ENCODE measurements at regions not wholly inside any gene's neighbourhood (a gene's known extent, or its start where the extent isn't known, plus 50 kb on each side); places are given as distances from the start of the nearest gene placed in this dataset.
A peak's percentile ranks its signal among the peaks of the same experiment; 100 is the strongest.

DNA sequence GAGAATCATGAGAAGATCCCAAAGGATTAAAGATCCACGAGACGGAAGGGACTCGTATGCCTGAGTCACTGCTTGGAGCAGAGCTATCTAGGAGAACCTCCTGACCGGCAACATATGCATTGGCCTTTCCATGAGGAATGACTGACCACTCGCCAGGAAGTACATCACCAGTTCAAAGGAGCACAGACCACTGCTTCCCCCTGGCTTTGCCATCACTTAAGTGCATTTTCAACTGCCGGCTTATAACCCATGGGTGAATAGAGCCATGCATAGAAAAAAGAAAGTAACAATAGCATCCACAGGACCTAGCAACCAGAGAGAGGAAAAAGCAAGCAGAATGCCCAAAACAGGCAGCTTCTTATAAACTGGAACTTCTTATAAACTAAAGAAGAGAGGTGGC, 98.3 kb upstream of the ZC3H12C start:
- Histone ChIP-seq H3K36me3 (ENCODE audit: control insufficient read depth, insufficient read depth, low read length) (no peaks in the 10 kb centered on the region), H3K4me3 (ENCODE audit: low read length) (no peak overlapping the region), H3K4me1 (ENCODE audit: control insufficient read depth, insufficient read depth, low read length) (no peaks in the 10 kb centered on the region), H3K9me3 (ENCODE audit: control insufficient read depth, low read length) (no peaks in the 10 kb centered on the region), H3K9ac (ENCODE audit: extremely low read depth, low read length, poor library complexity, severe bottlenecking) (no peak overlapping the region), H3K27me3 (ENCODE audit: control insufficient read depth, insufficient read depth, low read length, poor library complexity, severe bottlenecking) (no peaks in the 10 kb centered on the region), H3K27ac (ENCODE audit: low read depth, low read length) (no peak overlapping the region)
- whole genome bisulfite sequencing, 2 experiments (ENCODE audit: insufficient coverage in 1 of 2, insufficient read length in 1 of 2) = 88 to 96% methylated on average over 6 of the region's 6 CpGs
- H3K9me3 Mint-ChIP-seq = no peaks in the 10 kb centered on the region
- no peaks in the 10 kb centered on the region for H3K4me1 Mint-ChIP-seq
- TF ChIP-seq, protein P1, sequence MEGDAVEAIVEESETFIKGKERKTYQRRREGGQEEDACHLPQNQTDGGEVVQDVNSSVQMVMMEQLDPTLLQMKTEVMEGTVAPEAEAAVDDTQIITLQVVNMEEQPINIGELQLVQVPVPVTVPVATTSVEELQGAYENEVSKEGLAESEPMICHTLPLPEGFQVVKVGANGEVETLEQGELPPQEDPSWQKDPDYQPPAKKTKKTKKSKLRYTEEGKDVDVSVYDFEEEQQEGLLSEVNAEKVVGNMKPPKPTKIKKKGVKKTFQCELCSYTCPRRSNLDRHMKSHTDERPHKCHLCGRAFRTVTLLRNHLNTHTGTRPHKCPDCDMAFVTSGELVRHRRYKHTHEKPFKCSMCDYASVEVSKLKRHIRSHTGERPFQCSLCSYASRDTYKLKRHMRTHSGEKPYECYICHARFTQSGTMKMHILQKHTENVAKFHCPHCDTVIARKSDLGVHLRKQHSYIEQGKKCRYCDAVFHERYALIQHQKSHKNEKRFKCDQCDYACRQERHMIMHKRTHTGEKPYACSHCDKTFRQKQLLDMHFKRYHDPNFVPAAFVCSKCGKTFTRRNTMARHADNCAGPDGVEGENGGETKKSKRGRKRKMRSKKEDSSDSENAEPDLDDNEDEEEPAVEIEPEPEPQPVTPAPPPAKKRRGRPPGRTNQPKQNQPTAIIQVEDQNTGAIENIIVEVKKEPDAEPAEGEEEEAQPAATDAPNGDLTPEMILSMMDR (conservative IDR thresholded peaks at IDR 0.05) = peak; percentile 19
- no peaks in the 10 kb centered on the region for H3K27me3 Mint-ChIP-seq (ENCODE audit: insufficient read depth)
- no peaks in the 10 kb centered on the region for H3K36me3 Mint-ChIP-seq (ENCODE audit: low read depth)
- no peak for DNase-seq
- no peak overlapping the region for H3K4me3 Mint-ChIP-seq
- no peak overlapping the region for H3K27ac Mint-ChIP-seq

DNA sequence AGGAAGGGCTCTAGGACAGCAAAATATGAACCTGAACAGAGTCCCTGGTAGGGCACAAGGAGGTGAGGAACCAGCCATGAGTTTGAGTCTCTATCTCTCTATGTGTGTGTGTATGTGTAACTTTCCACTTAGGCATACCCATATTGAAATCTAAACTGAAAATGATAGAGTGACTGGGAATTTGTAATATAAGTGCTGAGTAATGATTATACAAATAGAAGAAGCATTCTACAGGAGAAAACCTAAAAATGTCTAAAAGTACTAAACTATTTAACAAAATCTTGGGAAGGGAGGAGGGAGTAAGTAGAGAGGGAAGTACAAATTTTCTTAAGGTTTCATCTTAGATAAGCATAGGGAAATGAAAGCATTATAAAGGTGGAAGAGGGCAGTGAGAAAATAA, 97.1 kb upstream of the ZC3H12C start:
- H3K4me1 Mint-ChIP-seq = no peaks in the 10 kb centered on the region
- H3K4me3 ChIP-seq (ENCODE audit: low read length) = no peak overlapping the region
- TF ChIP-seq, protein P1 (conservative IDR thresholded peaks at IDR 0.05) = no peak
- no peak overlapping the region for H3K4me3 Mint-ChIP-seq
- no peak overlapping the region for H3K27ac Mint-ChIP-seq
- H3K4me1 ChIP-seq (ENCODE audit: control insufficient read depth, insufficient read depth, low read length) = no peaks in the 10 kb centered on the region
- no peaks in the 10 kb centered on the region for H3K36me3 Mint-ChIP-seq (ENCODE audit: low read depth)
- no peaks in the 10 kb centered on the region for H3K27me3 Mint-ChIP-seq (ENCODE audit: insufficient read depth)
- H3K36me3 ChIP-seq (ENCODE audit: control insufficient read depth, insufficient read depth, low read length) = no peaks in the 10 kb centered on the region
- no peaks in the 10 kb centered on the region for H3K9me3 ChIP-seq (ENCODE audit: control insufficient read depth, low read length)
- no peak overlapping the region for H3K9ac ChIP-seq (ENCODE audit: extremely low read depth, low read length, poor library complexity, severe bottlenecking)
- H3K9me3 Mint-ChIP-seq = no peaks in the 10 kb centered on the region
- no peak overlapping the region for H3K27ac ChIP-seq (ENCODE audit: low read depth, low read length)
- H3K27me3 ChIP-seq (ENCODE audit: control insufficient read depth, insufficient read depth, low read length, poor library complexity, severe bottlenecking) = no peaks in the 10 kb centered on the region
- no peak for DNase-seq

DNA sequence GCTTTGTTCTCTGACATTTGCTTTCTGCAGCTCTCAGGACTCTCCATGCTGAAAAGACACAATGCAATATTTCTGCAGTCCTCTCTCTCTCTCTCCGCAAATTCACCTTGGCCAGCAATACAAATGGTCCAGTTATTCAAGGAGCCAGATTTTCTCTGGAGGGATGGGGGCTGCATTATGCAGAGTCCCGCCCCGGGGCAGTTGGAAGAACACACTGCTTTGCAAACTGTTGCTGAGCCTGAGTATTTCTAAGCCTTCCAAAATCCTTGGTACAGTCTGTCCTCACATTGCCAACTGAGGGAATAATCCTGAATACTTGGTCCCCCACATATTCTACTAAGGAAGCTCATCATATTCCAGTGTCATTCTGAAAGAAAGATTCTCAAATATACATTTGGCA, 94.3 kb upstream of the ZC3H12C start:
- Histone ChIP-seq H3K27ac (ENCODE audit: low read depth, low read length) (no peak overlapping the region), H3K36me3 (ENCODE audit: control insufficient read depth, insufficient read depth, low read length) (no peaks in the 10 kb centered on the region), H3K9ac (ENCODE audit: extremely low read depth, low read length, poor library complexity, severe bottlenecking) (no peak overlapping the region), H3K27me3 (ENCODE audit: control insufficient read depth, insufficient read depth, low read length, poor library complexity, severe bottlenecking) (no peaks in the 10 kb centered on the region), H3K4me1 (ENCODE audit: control insufficient read depth, insufficient read depth, low read length) (no peaks in the 10 kb centered on the region), H3K4me3 (ENCODE audit: low read length) (no peak overlapping the region), H3K9me3 (ENCODE audit: control insufficient read depth, low read length) (no peaks in the 10 kb centered on the region)
- H3K27me3 Mint-ChIP-seq (ENCODE audit: insufficient read depth) = no peaks in the 10 kb centered on the region
- H3K9me3 Mint-ChIP-seq = no peaks in the 10 kb centered on the region
- no peaks in the 10 kb centered on the region for H3K36me3 Mint-ChIP-seq (ENCODE audit: low read depth)
- H3K4me3 Mint-ChIP-seq = no peak overlapping the region
- TF ChIP-seq, protein P1 (conservative IDR thresholded peaks at IDR 0.05) = no peak
- no peaks in the 10 kb centered on the region for H3K4me1 Mint-ChIP-seq
- WGBS, 2 experiments (ENCODE audit: insufficient coverage in 1 of 2, insufficient read length in 1 of 2) = 90 to 92% methylated on average over 3 of the region's 3 CpGs
- H3K27ac Mint-ChIP-seq = no peak overlapping the region
- no peak for DNase-seq
